HEK293T (cell line): ENCODE measurements at regions not wholly inside any gene's neighbourhood (a gene's known extent, or its start where the extent isn't known, plus 50 kb on each side); places are given as distances from the start of the nearest gene placed in this dataset.

Experiments used
- CTBP1 ChIP-seq: fragments of 450-650 bp; IDR thresholded peaks from 2 replicates; pipeline ENCODE4 v1.6.1; 2016; ENCODE audit warnings: borderline replicate concordance
- FOXA1 ChIP-seq: fragments of 450-650 bp; IDR thresholded peaks from 2 replicates; pipeline ENCODE4 v1.6.1; 2016; ENCODE audit warnings: mild to moderate bottlenecking
- FOXK2 ChIP-seq: fragments of 450-650 bp; IDR thresholded peaks from 2 replicates; pipeline ENCODE4 v1.6.1; 2016; ENCODE audit warnings: mild to moderate bottlenecking
- FOXM1 ChIP-seq: fragments of 450-650 bp; IDR thresholded peaks from 2 replicates; pipeline ENCODE4 v1.6.1; 2017; ENCODE audit warnings: mild to moderate bottlenecking, borderline replicate concordance
- HDGF ChIP-seq: fragments of 450-650 bp; IDR thresholded peaks from 2 replicates; pipeline ENCODE4 v1.6.1; 2017; ENCODE audit warnings: antibody characterized with exemption, borderline replicate concordance
- L3MBTL2 ChIP-seq: fragments of 450-650 bp; conservative IDR thresholded peaks from 2 replicates; pipeline ENCODE4 v1.6.1; 2016; ENCODE audit warnings: mild to moderate bottlenecking
- NFRKB ChIP-seq: fragments of 450-650 bp; IDR thresholded peaks from 2 replicates; pipeline ENCODE4 v1.6.1; 2016; ENCODE audit warnings: mild to moderate bottlenecking, moderate library complexity
- SP1 ChIP-seq: fragments of 450-650 bp; IDR thresholded peaks from 2 replicates; pipeline ENCODE4 v1.6.1; 2017
- SUZ12 ChIP-seq: fragments of 450-650 bp; IDR thresholded peaks from 2 replicates; pipeline ENCODE4 v1.6.1; 2016; ENCODE audit warnings: mild to moderate bottlenecking
- ZNF384 ChIP-seq: fragments of 450-650 bp; IDR thresholded peaks from 2 replicates; pipeline ENCODE4 v1.6.1; 2016

GRCh38 chr9:105082843-105083242, 154.9 kb upstream of the ABCA1 start:
- TF ChIP-seq HDGF (no peak), FOXA1 (no peak), L3MBTL2 (no peak), SUZ12 (no peak), FOXK2 (no peak), SP1 (no peak), FOXM1 (no peak), CTBP1 (no peak), ZNF384 (no peak), NFRKB (no peak)
